ENCODE measurements at regions not wholly inside any gene's neighbourhood (a gene's known extent, or its start where the extent isn't known, plus 50 kb on each side); places are given as distances from the start of the nearest gene placed in this dataset.
A peak's percentile ranks its signal among the peaks of the same experiment; 100 is the strongest.

- DNase-seq (ENCODE audit: low read depth, low spot score) (no peak), FAIRE-seq (peak; percentile 34)
- no peaks in the 10 kb centered on the region for H3K27me3 ChIP-seq (ENCODE audit: control insufficient read depth, extremely low read depth, insufficient read depth, low read length)
- no peak overlapping the region for H3K4me3 ChIP-seq (ENCODE audit: control insufficient read depth in 2 of 3, extremely low read depth in 1 of 3, insufficient read depth in 2 of 3, low read depth in 1 of 3, low read length in 3 of 3)
- no peaks in the 10 kb centered on the region for H3K9me3 ChIP-seq (ENCODE audit: control insufficient read depth, low read depth, low read length)
- no peaks in the 10 kb centered on the region for H3K79me2 ChIP-seq (ENCODE audit: control insufficient read depth, insufficient read depth, low read length)
- no peak overlapping the region for H3K4me2 ChIP-seq (ENCODE audit: control insufficient read depth, extremely low read depth, insufficient read depth, low read depth, low read length)
- no peak for TF ChIP-seq EZH2 (IDR thresholded peaks at IDR 0.05; ENCODE audit: low read length)
- TF ChIP-seq CTCF (optimal IDR thresholded peaks at IDR 0.05 in 1 of 3, IDR thresholded peaks at IDR 0.05 in 1 of 3, conservative IDR thresholded peaks at IDR 0.05 in 1 of 3; ENCODE audit: extremely low read depth in 1 of 3, insufficient read depth in 2 of 3, low read length in 3 of 3): no peak
- H3K9ac ChIP-seq (ENCODE audit: control insufficient read depth, extremely low read depth, insufficient read depth, low read length): no peak overlapping the region
- H3K4me1 ChIP-seq (ENCODE audit: control insufficient read depth, extremely low read depth, insufficient read depth, low read length): peaks cover 5% of the 10 kb centered on the region
- no peaks in the 10 kb centered on the region for H3K36me3 ChIP-seq (ENCODE audit: control insufficient read depth in 2 of 2, extremely low read depth in 1 of 2, insufficient read depth in 2 of 2, low read length in 2 of 2)
- no peak overlapping the region for H2AFZ ChIP-seq (ENCODE audit: control insufficient read depth, low read length)
- H3K9me1 ChIP-seq (ENCODE audit: control insufficient read depth, extremely low read depth, insufficient read depth, low read length): no peaks in the 10 kb centered on the region
- H4K20me1 ChIP-seq (ENCODE audit: control insufficient read depth, extremely low read depth, insufficient read depth, low read length): no peaks in the 10 kb centered on the region
- dilution Hi-C loops (cut with MboI; ENCODE audit: extremely low pct_ligation_motif_present, low sequenced_read_pairs): no loop called here
- no peak overlapping the region for H3K27ac ChIP-seq (ENCODE audit: control insufficient read depth, insufficient read depth, low read length)
Observed at GRCh38 chr17:12592941-12593340, 72.7 kb upstream of the MYOCD start.

GRCh38 chr17:12596961-12597360 lies 68.7 kb upstream of the MYOCD start:
- DNase-seq (ENCODE audit: low read depth, low spot score) (no peak), FAIRE-seq (no peak)
- no peak overlapping the region for H3K4me2 ChIP-seq (ENCODE audit: control insufficient read depth, extremely low read depth, insufficient read depth, low read depth, low read length)
- no peak overlapping the region for H3K9ac ChIP-seq (ENCODE audit: control insufficient read depth, extremely low read depth, insufficient read depth, low read length)
- no peaks in the 10 kb centered on the region for H3K36me3 ChIP-seq (ENCODE audit: control insufficient read depth in 2 of 2, extremely low read depth in 1 of 2, insufficient read depth in 2 of 2, low read length in 2 of 2)
- H2AFZ ChIP-seq (ENCODE audit: control insufficient read depth, low read length): no peak overlapping the region
- no peaks in the 10 kb centered on the region for H4K20me1 ChIP-seq (ENCODE audit: control insufficient read depth, extremely low read depth, insufficient read depth, low read length)
- H3K27me3 ChIP-seq (ENCODE audit: control insufficient read depth, extremely low read depth, insufficient read depth, low read length): no peaks in the 10 kb centered on the region
- H3K4me3 ChIP-seq (ENCODE audit: control insufficient read depth in 2 of 3, extremely low read depth in 1 of 3, insufficient read depth in 2 of 3, low read depth in 1 of 3, low read length in 3 of 3): no peak overlapping the region
- H3K4me1 ChIP-seq (ENCODE audit: control insufficient read depth, extremely low read depth, insufficient read depth, low read length): peaks cover 2% of the 10 kb centered on the region
- H3K9me3 ChIP-seq (ENCODE audit: control insufficient read depth, low read depth, low read length): no peaks in the 10 kb centered on the region
- dilution Hi-C loops (cut with MboI; ENCODE audit: extremely low pct_ligation_motif_present, low sequenced_read_pairs): no loop called here
- no peaks in the 10 kb centered on the region for H3K79me2 ChIP-seq (ENCODE audit: control insufficient read depth, insufficient read depth, low read length)
- no peak overlapping the region for H3K27ac ChIP-seq (ENCODE audit: control insufficient read depth, insufficient read depth, low read length)
- H3K9me1 ChIP-seq (ENCODE audit: control insufficient read depth, extremely low read depth, insufficient read depth, low read length): no peaks in the 10 kb centered on the region
- TF ChIP-seq CTCF (optimal IDR thresholded peaks at IDR 0.05 in 1 of 3, IDR thresholded peaks at IDR 0.05 in 1 of 3, conservative IDR thresholded peaks at IDR 0.05 in 1 of 3; ENCODE audit: extremely low read depth in 1 of 3, insufficient read depth in 2 of 3, low read length in 3 of 3) (no peak), EZH2 (IDR thresholded peaks at IDR 0.05; ENCODE audit: low read length) (no peak)
